ENCODE measurements at regions not wholly inside any gene's neighbourhood (a gene's known extent, or its start where the extent isn't known, plus 50 kb on each side); places are given as distances from the start of the nearest gene placed in this dataset.
"Not testable (repeated sequence)": the region's sequence is repeated elsewhere in the genome, so short reads cannot be mapped to it uniquely, and the experiment has no call there.

DNA sequence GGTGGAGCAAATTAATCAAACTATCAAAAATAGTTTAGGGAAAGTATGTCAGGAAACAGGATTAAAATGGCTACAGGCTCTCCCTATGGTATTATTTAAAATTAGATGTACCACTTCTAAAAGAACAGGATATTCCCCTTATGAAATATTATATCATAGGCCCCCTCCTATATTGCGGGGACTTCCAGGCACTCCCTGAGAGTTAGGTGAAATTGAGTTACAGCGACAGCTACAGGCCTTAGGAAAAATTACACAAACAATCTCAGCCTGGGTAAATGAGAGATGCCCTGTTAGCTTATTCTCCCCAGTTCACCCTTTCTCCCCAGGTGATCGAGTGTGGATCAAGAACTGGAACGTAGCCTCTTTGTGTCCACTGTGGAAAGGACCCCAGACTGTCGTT, 86.7 kb upstream of the DEFB108B start:
- H3K4me1 ChIP-seq, DNase-seq, H3K4me3 ChIP-seq, ATAC-seq, H3K36me3 ChIP-seq, H3K27ac ChIP-seq, H3K9me3 ChIP-seq: not testable (repeated sequence)
- H3K27me3 ChIP-seq = peaks cover 0 to 30% (median 9%) of the 10 kb centered on the region in 7 donors
- intact Hi-C loops (cut with DNase I) = loop anchor here in 1 of 10 donors (10.0 kb wide), 1 partner anchor 111 kb away; no protein-coding TSS in a partner anchor
- 61 to 64% methylated on average over 3 of the region's 5 CpGs for WGBS, 2 donors
- TF ChIP-seq, protein P1, sequence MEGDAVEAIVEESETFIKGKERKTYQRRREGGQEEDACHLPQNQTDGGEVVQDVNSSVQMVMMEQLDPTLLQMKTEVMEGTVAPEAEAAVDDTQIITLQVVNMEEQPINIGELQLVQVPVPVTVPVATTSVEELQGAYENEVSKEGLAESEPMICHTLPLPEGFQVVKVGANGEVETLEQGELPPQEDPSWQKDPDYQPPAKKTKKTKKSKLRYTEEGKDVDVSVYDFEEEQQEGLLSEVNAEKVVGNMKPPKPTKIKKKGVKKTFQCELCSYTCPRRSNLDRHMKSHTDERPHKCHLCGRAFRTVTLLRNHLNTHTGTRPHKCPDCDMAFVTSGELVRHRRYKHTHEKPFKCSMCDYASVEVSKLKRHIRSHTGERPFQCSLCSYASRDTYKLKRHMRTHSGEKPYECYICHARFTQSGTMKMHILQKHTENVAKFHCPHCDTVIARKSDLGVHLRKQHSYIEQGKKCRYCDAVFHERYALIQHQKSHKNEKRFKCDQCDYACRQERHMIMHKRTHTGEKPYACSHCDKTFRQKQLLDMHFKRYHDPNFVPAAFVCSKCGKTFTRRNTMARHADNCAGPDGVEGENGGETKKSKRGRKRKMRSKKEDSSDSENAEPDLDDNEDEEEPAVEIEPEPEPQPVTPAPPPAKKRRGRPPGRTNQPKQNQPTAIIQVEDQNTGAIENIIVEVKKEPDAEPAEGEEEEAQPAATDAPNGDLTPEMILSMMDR (IDR thresholded peaks at IDR 0.05) = peak in 4 of 9 donors; percentile 12 to 35 (median 24)

DNA sequence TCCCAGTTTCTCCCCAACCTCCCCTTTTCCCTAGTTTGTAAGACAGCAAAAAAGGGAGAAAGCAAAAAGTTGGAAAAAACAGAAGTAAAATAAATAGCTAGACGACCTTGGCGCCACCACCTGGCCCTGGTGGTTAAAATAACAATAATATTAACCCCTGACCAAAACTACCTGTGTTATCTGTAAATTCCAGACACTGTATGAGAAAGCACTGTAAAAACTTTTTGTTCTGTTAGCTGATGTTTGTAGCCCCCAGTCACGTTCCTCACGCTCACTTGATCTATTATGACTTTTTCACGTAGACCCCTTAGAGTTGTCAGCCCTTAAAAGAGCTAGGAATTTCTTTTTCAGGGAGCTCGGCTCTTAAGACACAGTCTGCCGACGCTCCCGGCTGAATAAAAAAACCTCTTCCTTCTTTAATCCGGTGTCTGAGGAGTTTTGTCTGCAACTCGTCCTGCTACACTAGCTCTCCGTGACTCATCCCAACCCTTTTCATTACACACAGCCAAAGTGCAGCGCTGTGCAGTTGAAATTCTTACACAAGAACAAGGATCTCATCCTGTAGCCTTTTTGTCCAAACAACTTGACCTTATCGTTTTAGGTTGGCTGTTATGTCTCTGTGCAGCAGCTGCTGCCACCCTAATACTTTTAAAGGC, 83.9 kb upstream of the DEFB108B start:
- not testable (repeated sequence) for ATAC-seq, H3K4me3 ChIP-seq, H3K36me3 ChIP-seq, DNase-seq, H3K9me3 ChIP-seq, H3K27ac ChIP-seq, H3K4me1 ChIP-seq
- peaks cover 0 to 43% (median 10%) of the 10 kb centered on the region in 7 donors for H3K27me3 ChIP-seq
- 30 to 48% methylated on average over 14 of the region's 14 CpGs for WGBS, 2 donors
- intact Hi-C loops (cut with DNase I) = loop anchor here in 1 of 10 donors (10.0 kb wide), 1 partner anchor 114 kb away; no protein-coding TSS in a partner anchor

DNA sequence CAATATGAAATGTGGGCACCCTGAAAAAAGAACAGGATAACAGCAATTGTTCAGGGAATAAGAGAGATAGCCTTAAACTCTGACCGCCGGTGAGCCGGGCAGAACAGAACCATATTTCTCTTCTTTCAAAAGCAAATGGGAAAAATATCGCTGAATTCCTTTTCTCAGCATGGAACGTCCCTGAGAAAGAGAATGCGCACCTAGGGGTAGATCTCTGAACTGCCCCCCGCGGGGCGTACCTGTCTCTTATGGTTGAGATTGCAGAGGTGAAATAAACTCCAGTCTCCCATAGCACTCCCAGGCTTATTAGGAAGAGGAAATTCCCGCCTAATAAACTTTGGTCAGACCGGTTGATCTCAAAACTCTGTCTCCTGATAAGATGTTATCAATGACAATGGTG, 82.1 kb upstream of the DEFB108B start:
- H3K27me3 ChIP-seq = peaks cover 0 to 39% (median 10%) of the 10 kb centered on the region in 7 donors
- 47 to 50% methylated on average over 11 of the region's 11 CpGs for WGBS, 2 donors
- H3K27ac ChIP-seq; intact Hi-C loops (cut with DNase I); H3K36me3 ChIP-seq; H3K4me1 ChIP-seq; H3K9me3 ChIP-seq; ATAC-seq; H3K4me3 ChIP-seq; DNase-seq: not testable (repeated sequence)

DNA sequence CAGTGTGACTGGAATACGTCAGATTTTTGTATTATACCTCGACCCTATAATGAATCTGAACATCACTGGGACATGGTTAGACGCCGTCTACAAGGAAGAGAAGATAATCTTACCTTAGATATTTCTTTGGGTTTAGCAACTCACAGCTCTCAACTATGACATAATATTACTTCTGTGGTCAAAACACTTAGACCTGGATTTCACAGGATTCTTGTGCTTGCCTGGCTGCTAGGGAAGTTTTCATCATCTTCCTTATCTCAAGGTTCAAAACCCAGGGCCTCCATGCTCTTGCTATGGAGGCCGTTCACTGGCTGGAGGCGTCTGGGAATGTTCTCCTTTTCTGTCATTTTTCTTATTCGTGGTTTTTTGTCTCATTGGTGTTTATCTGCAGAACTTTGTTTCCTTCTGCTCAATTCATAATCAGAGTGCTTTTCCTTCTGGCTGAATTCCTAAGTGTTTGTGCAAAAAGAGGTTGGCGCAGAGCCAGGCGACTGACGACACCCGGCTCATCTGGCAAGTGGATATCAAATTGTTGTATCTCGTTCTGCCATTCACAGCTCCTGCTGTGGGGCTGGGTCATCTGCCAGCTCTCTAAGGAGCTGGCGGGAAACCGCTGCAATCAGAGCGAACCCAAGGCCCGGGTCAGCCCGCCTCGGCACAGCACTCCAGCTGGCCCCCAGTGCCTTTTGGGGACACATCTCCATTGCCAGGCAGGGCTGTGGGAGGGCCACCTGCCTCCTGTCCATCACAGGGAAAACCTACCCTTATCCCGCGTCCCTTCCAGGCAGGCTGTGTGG, 68.1 kb upstream of the DEFB108B start:
- WGBS, 2 donors = 26 to 28% methylated on average over 20 of the region's 20 CpGs
- H3K4me3 ChIP-seq; H3K36me3 ChIP-seq; intact Hi-C loops (cut with DNase I); H3K9me3 ChIP-seq; ATAC-seq; H3K27me3 ChIP-seq; H3K27ac ChIP-seq: not testable (repeated sequence)
- H3K4me1 ChIP-seq = peaks cover 0 to 16% (median 6%) of the 10 kb centered on the region in 9 donors
- peak; percentile 14 to 49 for DNase-seq

DNA sequence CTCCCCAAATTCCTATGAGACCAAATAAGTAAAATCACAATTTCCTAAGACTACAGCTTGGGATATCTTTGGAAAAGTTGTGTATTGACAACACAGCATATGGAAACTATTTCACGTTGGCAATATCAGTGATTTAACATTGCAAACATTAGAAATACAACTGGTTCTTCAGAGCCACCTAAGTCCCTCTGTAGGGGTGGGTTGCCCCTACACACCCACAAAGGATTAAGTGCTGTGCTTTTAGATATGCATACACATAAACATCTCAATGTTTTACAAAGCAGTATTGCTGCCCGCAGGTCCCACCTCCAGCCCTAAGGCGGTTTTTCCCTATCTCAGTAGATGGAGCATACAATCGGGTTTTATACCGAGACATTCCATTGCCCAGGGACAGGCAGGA, 66.0 kb upstream of the DEFB108B start:
- intact Hi-C loops (cut with DNase I); ATAC-seq: not testable (repeated sequence)

DNA sequence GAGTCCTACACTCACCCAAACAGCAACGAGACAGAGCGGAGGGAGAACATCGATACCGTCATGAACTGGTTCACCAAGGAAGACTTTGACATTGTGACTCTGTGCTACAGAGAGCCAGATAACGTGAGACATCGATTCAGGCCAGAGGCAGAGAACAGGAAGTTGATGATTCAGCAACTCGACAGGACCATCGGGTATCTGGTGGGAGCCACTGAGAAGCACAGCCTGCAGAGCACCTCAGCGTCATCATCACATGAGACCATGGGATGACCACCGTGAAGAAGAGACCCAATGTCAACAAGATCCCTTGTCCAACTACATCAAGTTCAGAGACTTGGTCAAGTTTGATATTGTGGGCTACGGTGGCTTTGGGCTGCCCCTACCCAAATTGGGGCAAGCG, 60.8 kb upstream of the DEFB108B start:
- H3K27me3 ChIP-seq; intact Hi-C loops (cut with DNase I); H3K36me3 ChIP-seq; DNase-seq; H3K27ac ChIP-seq; H3K4me3 ChIP-seq; H3K4me1 ChIP-seq; H3K9me3 ChIP-seq; ATAC-seq: not testable (repeated sequence)
- 78 to 81% methylated on average over 12 of the region's 12 CpGs for WGBS, 2 donors

More for the DNA sequence above, 66.0 kb upstream of the DEFB108B start:
- not testable (repeated sequence) for H3K4me3 ChIP-seq, DNase-seq, H3K36me3 ChIP-seq, H3K9me3 ChIP-seq, H3K27ac ChIP-seq, H3K27me3 ChIP-seq
- H3K4me1 ChIP-seq = peaks cover 0 to 16% (median 6%) of the 10 kb centered on the region in 9 donors
- 55 to 58% methylated on average over 2 of the region's 5 CpGs for WGBS, 2 donors
